Middle frontal gyrus (tissue), 1 donor: ENCODE measurements at regions not wholly inside any gene's neighbourhood (a gene's known extent, or its start where the extent isn't known, plus 50 kb on each side); places are given as distances from the start of the nearest gene placed in this dataset.

Source experiments
- DNase-seq: peaks from one replicate; pipeline ENCODE4 v3.0.0-alpha.2; 2015; ENCODE audit warnings: low spot score; ENCODE audit errors: extremely low spot score

- no peak for DNase-seq
These were observed 728.5 kb upstream of the NDST4 start for GRCh38 chr4:115841871-115842270.

GRCh38 chr4:115834441-115834840 lies 721.0 kb upstream of the NDST4 start:
- DNase-seq = no peak

GRCh38 chr4:115824630-115825029 lies 711.2 kb upstream of the NDST4 start:
- no peak for DNase-seq

- no peak for DNase-seq
These were observed 690.4 kb upstream of the NDST4 start for GRCh38 chr4:115803825-115804224.

GRCh38 chr4:115790812-115791211 lies 677.4 kb upstream of the NDST4 start:
- no peak for DNase-seq

- no peak for DNase-seq
These were observed 668.2 kb upstream of the NDST4 start for GRCh38 chr4:115781528-115782146.

- DNase-seq = no peak
These were observed 667.4 kb upstream of the NDST4 start for GRCh38 chr4:115780835-115781234.

GRCh38 chr4:115780268-115780667 lies 666.8 kb upstream of the NDST4 start:
- no peak for DNase-seq

- DNase-seq = no peak
These were observed 656.7 kb upstream of the NDST4 start for GRCh38 chr4:115770046-115770543.

- no peak for DNase-seq
These were observed 656.0 kb upstream of the NDST4 start for GRCh38 chr4:115769396-115769795.

GRCh38 chr4:115763051-115763450 lies 649.6 kb upstream of the NDST4 start:
- no peak for DNase-seq

- DNase-seq = no peak
These were observed 645.8 kb upstream of the NDST4 start for GRCh38 chr4:115759231-115759630.

- no peak for DNase-seq
These were observed 636.0 kb upstream of the NDST4 start for GRCh38 chr4:115749404-115749803.

- no peak for DNase-seq
These were observed 627.4 kb upstream of the NDST4 start for GRCh38 chr4:115740806-115741205.

GRCh38 chr4:115729739-115730266 lies 616.4 kb upstream of the NDST4 start:
- DNase-seq = no peak

GRCh38 chr4:115723621-115724020 lies 610.2 kb upstream of the NDST4 start:
- DNase-seq = no peak

GRCh38 chr4:115720611-115721010 lies 607.2 kb upstream of the NDST4 start:
- DNase-seq = no peak

- DNase-seq = no peak
These were observed 598.2 kb upstream of the NDST4 start for GRCh38 chr4:115711575-115711974.

GRCh38 chr4:115688961-115689360 lies 575.5 kb upstream of the NDST4 start:
- DNase-seq = no peak

GRCh38 chr4:115687052-115687755 lies 573.8 kb upstream of the NDST4 start:
- no peak for DNase-seq

GRCh38 chr4:115678425-115678941 lies 565.1 kb upstream of the NDST4 start:
- DNase-seq = no peak

GRCh38 chr4:115675719-115676118 lies 562.3 kb upstream of the NDST4 start:
- no peak for DNase-seq

GRCh38 chr4:115674485-115674884 lies 561.1 kb upstream of the NDST4 start:
- no peak for DNase-seq
